Stimulated activated memory B cell treated with anti-CD40 and anti-IgM and Interleukin-4, amounts not matched to agents 10 μg/mL and 1 μg/mL and 100 μg/mL, for 72 hours (primary cell): ENCODE measurements at regions not wholly inside any gene's neighbourhood (a gene's known extent, or its start where the extent isn't known, plus 50 kb on each side); places are given as distances from the start of the nearest gene placed in this dataset.
"Not testable (repeated sequence)": the region's sequence is repeated elsewhere in the genome, so short reads cannot be mapped to it uniquely, and the experiment has no call there.

Experiments
- ATAC-seq: fragments of 150-1000 bp; cut with Tn5 transposase; 2 replicates; pipeline ENCODE4 v1.10.0; 2021
- H3K27ac Mint-ChIP-seq: one replicate; pipeline ENCODE4 v1.8.0; 2022; ENCODE audit warnings: mild to moderate bottlenecking, mixed read lengths
- H3K27me3 Mint-ChIP-seq: one replicate; pipeline ENCODE4 v1.8.0; 2022; ENCODE audit warnings: mixed read lengths
- H3K36me3 Mint-ChIP-seq: one replicate; pipeline ENCODE4 v1.8.0; 2022; ENCODE audit warnings: mixed read lengths
- H3K4me1 Mint-ChIP-seq: one replicate; pipeline ENCODE4 v1.8.0; 2022; ENCODE audit warnings: mixed read lengths
- H3K4me3 Mint-ChIP-seq: one replicate; pipeline ENCODE4 v1.8.0; 2022; ENCODE audit warnings: mild to moderate bottlenecking, moderate library complexity, mixed read lengths
- H3K9me3 Mint-ChIP-seq: one replicate; pipeline ENCODE4 v1.8.0; 2022; ENCODE audit warnings: mixed read lengths

DNA sequence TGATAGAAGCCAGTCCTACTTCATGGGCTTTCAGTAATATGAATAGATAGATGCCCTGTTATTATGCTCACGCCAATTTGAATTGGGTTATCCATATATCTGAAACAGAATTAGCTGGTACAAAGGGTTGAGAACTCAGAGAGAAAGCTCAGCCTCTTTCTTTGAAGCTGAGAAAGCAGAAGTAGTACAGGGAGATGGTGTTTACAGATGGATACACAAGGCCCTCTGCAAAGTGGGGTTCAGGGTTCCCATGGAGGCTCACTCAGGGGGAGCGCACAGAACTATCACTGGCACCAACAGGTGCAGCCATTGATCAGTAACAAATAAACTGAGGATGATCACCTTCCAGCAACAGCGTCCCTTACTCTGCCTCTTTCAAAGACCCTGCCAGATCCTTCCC, 349.7 kb downstream of the ICE1 start:
- peak; percentile 71 for ATAC-seq
- Mint-ChIP-seq H3K9me3 (peaks cover 4% of the 10 kb centered on the region), H3K27me3 (no peaks in the 10 kb centered on the region), H3K4me3 (no peak overlapping the region), H3K27ac (peak overlapping the region; percentile 11), H3K4me1 (peaks cover 41% of the 10 kb centered on the region), H3K36me3 (peaks cover 5% of the 10 kb centered on the region)

GRCh38 chr5:5770825-5771224, 348.3 kb downstream of the ICE1 start:
- peaks cover 5% of the 10 kb centered on the region for H3K36me3 Mint-ChIP-seq
- no peaks in the 10 kb centered on the region for H3K27me3 Mint-ChIP-seq
- peaks cover 4% of the 10 kb centered on the region for H3K9me3 Mint-ChIP-seq
- no peak for ATAC-seq
- no peak overlapping the region for H3K4me3 Mint-ChIP-seq
- no peak overlapping the region for H3K27ac Mint-ChIP-seq
- H3K4me1 Mint-ChIP-seq: peaks cover 51% of the 10 kb centered on the region

DNA sequence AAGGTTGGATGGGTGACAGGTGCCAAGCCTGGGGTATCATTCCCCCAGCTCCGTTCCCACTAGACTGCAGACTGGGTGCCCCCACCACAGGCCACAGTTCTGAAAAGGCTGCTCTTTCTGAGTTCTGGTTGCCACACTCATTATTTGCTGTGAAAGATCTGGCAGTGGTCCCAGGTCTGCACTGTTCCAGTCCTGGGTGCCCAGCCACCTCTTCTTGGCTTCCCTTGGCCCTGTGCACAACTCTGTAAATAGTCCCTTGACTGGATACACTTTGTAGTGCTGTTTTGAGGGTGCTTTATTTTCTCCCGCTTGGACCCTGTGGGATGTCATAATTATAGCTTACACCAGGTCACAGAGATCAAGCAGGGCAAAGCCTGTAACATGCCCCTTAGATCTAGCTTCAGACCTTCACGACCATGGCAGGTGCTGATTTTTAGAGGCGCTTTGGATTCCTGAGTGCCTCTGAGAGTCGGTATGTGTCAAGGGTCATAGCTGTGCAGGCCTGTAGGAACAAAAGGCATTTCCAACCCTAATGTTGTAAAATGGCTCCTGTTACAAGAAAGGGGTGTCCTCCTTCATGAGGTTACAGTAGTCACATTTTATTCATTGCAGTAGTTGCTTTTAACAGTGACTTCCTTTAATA, 344.9 kb downstream of the ICE1 start:
- no peaks in the 10 kb centered on the region for H3K27me3 Mint-ChIP-seq
- ATAC-seq: no peak
- H3K4me3 Mint-ChIP-seq: no peak overlapping the region
- H3K4me1 Mint-ChIP-seq: peaks cover 35% of the 10 kb centered on the region
- peaks cover 3% of the 10 kb centered on the region for H3K9me3 Mint-ChIP-seq
- no peaks in the 10 kb centered on the region for H3K36me3 Mint-ChIP-seq
- H3K27ac Mint-ChIP-seq: no peak overlapping the region

- H3K4me3 Mint-ChIP-seq: no peak overlapping the region
- peak overlapping the region; percentile 14 for H3K27ac Mint-ChIP-seq
- peaks cover 16% of the 10 kb centered on the region for H3K4me1 Mint-ChIP-seq
- peaks cover 3% of the 10 kb centered on the region for H3K9me3 Mint-ChIP-seq
- no peaks in the 10 kb centered on the region for H3K27me3 Mint-ChIP-seq
- H3K36me3 Mint-ChIP-seq: no peaks in the 10 kb centered on the region
- ATAC-seq: no peak
Observed at GRCh38 chr5:5765066-5765850, 342.8 kb downstream of the ICE1 start.

GRCh38 chr5:5764246-5764645, 341.8 kb downstream of the ICE1 start:
- H3K4me3 Mint-ChIP-seq: no peak overlapping the region

DNA sequence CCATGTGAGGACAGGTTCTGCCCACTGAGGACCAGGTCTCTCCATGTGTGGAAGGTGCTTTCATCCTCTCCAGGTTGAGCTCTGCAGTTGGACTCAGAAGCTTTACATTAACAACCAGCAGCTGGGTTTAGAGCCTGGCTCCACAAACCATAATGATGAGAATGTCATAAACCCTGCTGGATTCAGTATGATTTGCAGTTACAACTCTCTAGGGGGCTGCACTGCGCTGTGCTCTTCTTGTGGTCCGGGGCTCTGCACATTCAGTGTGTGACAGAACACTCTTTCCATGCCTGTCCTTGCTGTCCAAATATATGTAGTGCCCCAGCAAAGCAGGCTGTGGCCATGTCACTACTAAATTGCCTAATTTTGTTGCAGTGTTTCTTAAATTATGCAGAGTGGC, 334.3 kb downstream of the ICE1 start:
- Mint-ChIP-seq H3K4me3 (peak overlapping the region; percentile 2), H3K4me1 (peaks cover 71% of the 10 kb centered on the region), H3K27me3 (no peaks in the 10 kb centered on the region), H3K27ac (peak overlapping the region; percentile 82), H3K36me3 (no peaks in the 10 kb centered on the region), H3K9me3 (no peaks in the 10 kb centered on the region)
- ATAC-seq: no peak

More at GRCh38 chr5:5764246-5764645, 341.8 kb downstream of the ICE1 start:
- no peaks in the 10 kb centered on the region for H3K27me3 Mint-ChIP-seq
- H3K9me3 Mint-ChIP-seq: peaks cover 3% of the 10 kb centered on the region
- H3K36me3 Mint-ChIP-seq: no peaks in the 10 kb centered on the region
- ATAC-seq: no peak
- H3K27ac Mint-ChIP-seq: peak overlapping the region; percentile 14
- H3K4me1 Mint-ChIP-seq: peaks cover 10% of the 10 kb centered on the region

DNA sequence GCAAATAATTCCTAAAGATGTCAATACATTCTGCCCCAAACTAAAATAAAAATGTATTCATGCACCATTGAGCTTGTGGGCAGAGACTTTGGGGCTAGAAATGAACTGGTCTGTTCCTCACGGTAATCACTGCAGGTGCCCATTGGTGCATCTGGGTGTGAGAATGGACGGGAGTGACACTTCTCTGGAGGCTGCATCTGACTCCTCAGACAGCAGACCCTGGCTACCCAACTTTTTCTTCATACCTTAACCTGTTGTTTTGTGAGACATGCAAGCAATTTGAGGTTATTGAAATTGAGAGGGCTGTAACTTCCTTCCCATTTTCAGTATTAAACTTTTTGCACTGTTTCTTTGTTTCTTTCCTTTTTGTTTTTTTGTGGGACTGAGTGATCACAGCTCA, 333.4 kb downstream of the ICE1 start:
- H3K9me3 Mint-ChIP-seq: no peaks in the 10 kb centered on the region
- no peaks in the 10 kb centered on the region for H3K27me3 Mint-ChIP-seq
- peak overlapping the region; percentile 1 for H3K4me3 Mint-ChIP-seq
- peak; percentile 90 for ATAC-seq
- H3K4me1 Mint-ChIP-seq: peaks cover 80% of the 10 kb centered on the region
- peak overlapping the region; percentile 82 for H3K27ac Mint-ChIP-seq
- no peaks in the 10 kb centered on the region for H3K36me3 Mint-ChIP-seq

DNA sequence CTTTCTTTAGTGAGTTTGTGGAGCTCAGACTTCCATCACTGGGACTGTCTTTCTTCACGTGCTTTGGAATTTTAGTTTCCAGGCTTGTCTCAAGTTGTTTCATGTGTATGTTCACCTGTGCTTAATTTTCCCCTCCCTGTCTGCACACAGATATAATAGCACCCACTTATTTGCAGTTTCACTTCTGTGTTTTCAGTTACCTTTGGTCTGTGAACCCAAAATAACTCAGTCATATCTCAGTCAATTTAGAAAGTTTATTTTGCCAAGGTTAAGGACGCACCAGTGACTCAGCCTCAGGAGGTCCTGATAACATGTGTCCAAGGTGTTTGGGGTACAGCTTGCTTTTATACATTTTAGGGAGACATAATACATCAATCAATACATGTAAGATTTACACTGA, 330.4 kb downstream of the ICE1 start:
- ATAC-seq: peak; percentile 83
- Mint-ChIP-seq H3K9me3 (no peaks in the 10 kb centered on the region), H3K4me1 (peaks cover 80% of the 10 kb centered on the region), H3K27me3 (no peaks in the 10 kb centered on the region), H3K27ac (peak overlapping the region; percentile 82), H3K36me3 (no peaks in the 10 kb centered on the region), H3K4me3 (peak overlapping the region; percentile 76)

GRCh38 chr5:5751987-5752386, 329.5 kb downstream of the ICE1 start:
- peaks cover 72% of the 10 kb centered on the region for H3K4me1 Mint-ChIP-seq
- no peak for ATAC-seq
- H3K4me3 Mint-ChIP-seq: peak overlapping the region; percentile 16
- H3K27ac Mint-ChIP-seq: peak overlapping the region; percentile 82
- no peaks in the 10 kb centered on the region for H3K36me3 Mint-ChIP-seq
- H3K27me3 Mint-ChIP-seq: no peaks in the 10 kb centered on the region
- H3K9me3 Mint-ChIP-seq: no peaks in the 10 kb centered on the region

- peak; percentile 53 for ATAC-seq
- Mint-ChIP-seq H3K27me3 (no peaks in the 10 kb centered on the region), H3K9me3 (no peaks in the 10 kb centered on the region), H3K27ac (peak overlapping the region; percentile 82), H3K4me1 (peaks cover 67% of the 10 kb centered on the region), H3K36me3 (no peaks in the 10 kb centered on the region), H3K4me3 (peak overlapping the region; percentile 46)
Observed at GRCh38 chr5:5751498-5751897, 329.0 kb downstream of the ICE1 start.

- Mint-ChIP-seq H3K9me3 (peaks cover 18% of the 10 kb centered on the region), H3K4me3 (no peak overlapping the region), H3K27ac (peak overlapping the region; percentile 54), H3K27me3 (no peaks in the 10 kb centered on the region), H3K36me3 (peaks cover 19% of the 10 kb centered on the region), H3K4me1 (peaks cover 40% of the 10 kb centered on the region)
- ATAC-seq: no peak
Observed at GRCh38 chr5:5741418-5741817, 318.9 kb downstream of the ICE1 start.

GRCh38 chr5:5739490-5739945, 317.0 kb downstream of the ICE1 start:
- Mint-ChIP-seq H3K4me3 (no peak overlapping the region), H3K36me3 (peaks cover 18% of the 10 kb centered on the region), H3K27ac (peak overlapping the region; percentile 74), H3K9me3 (peaks cover 13% of the 10 kb centered on the region), H3K4me1 (peaks cover 58% of the 10 kb centered on the region), H3K27me3 (no peaks in the 10 kb centered on the region)
- peak; percentile 77 for ATAC-seq

DNA sequence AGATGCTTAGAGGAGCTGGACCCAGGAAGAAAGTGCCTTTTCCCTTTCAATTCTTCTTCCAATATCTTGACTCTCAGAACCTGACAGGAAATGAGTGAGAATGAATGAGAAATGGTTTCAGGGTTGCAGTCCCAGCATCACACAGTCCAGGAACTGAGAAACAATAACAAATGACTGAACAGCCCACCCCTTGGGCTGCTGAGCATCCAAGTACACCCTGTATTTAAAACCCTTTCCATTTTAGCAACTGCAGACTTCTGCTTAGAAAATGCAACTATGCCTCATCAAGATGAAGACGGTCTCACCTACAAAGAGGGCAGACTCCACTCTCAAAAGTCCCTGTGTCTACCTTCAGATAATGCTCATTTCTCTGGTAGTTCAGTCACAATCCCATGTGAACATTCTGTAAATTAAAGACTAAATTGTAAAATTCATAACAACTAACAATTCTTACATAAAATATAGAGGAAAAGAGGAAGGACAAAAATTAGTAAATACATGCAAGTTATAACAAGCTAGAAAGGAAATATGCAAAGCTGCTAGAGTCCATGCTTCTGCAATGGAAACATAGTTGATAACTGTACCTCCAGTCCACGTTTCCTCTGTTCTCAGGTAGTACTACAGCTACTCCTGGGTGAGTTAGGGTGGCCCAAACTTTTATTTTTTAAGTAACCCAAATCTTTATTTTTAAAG, 316.5 kb downstream of the ICE1 start:
- peaks cover 17% of the 10 kb centered on the region for H3K36me3 Mint-ChIP-seq
- H3K4me1 Mint-ChIP-seq: peaks cover 58% of the 10 kb centered on the region
- no peaks in the 10 kb centered on the region for H3K27me3 Mint-ChIP-seq
- peak overlapping the region; percentile 74 for H3K27ac Mint-ChIP-seq
- H3K4me3 Mint-ChIP-seq: no peak overlapping the region
- ATAC-seq: peak; percentile 85
- peaks cover 12% of the 10 kb centered on the region for H3K9me3 Mint-ChIP-seq

DNA sequence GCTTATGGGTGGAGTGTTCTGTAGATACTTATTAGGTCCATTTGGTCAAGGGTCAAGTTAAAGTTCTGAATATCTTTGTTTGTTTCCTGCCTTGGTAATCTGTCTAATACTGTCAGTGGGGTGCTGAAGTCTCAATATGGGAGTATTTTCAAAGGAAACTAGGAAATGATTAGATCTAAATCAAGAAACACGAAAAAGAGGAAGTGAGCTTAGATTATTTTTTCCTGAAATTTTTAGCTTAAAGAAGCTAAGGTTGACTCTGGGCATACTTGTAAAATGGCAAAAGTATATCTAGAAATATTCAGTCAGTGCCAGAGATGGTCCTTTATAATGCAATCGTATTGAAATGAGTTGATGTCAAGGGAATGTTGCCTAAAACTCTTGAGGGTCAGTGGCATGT, 313.5 kb downstream of the ICE1 start:
- H3K4me1 Mint-ChIP-seq: peaks cover 54% of the 10 kb centered on the region
- H3K4me3 Mint-ChIP-seq: no peak overlapping the region
- H3K36me3 Mint-ChIP-seq: peaks cover 7% of the 10 kb centered on the region
- H3K27me3 Mint-ChIP-seq: no peaks in the 10 kb centered on the region
- H3K9me3 Mint-ChIP-seq: peaks cover 3% of the 10 kb centered on the region
- H3K27ac Mint-ChIP-seq: peak overlapping the region; percentile 17
- no peak for ATAC-seq

GRCh38 chr5:5733058-5733457, 310.6 kb downstream of the ICE1 start:
- H3K4me1 Mint-ChIP-seq: peaks cover 30% of the 10 kb centered on the region
- not testable (repeated sequence) for H3K9me3 Mint-ChIP-seq, H3K27ac Mint-ChIP-seq, H3K27me3 Mint-ChIP-seq, ATAC-seq, H3K36me3 Mint-ChIP-seq, H3K4me3 Mint-ChIP-seq
